ENCODE measurements at regions not wholly inside any gene's neighbourhood (a gene's known extent, or its start where the extent isn't known, plus 50 kb on each side); places are given as distances from the start of the nearest gene placed in this dataset.

DNA sequence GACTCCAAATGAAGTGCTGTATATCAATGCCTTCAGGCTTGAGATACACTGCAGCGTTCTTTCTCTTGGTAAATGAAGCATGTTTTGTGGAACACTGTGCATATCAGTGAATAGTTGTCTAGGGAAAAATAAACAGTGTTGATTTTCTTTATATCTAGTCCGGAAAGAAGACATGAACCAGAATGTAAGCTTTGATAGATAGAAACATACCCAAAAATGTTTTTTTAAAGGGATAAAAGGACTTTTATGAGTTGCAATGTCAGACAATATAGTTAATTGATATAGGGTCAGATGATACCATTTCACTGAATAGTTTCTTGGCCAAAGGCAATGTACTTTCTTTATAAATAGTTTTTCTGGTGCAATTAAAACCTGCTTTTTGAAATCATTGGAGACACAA lies 1037.8 kb downstream of the OTOL1 start:
- TF ChIP-seq SOX15 (CRISPR knock-in tag; IDR thresholded peaks at IDR 0.05) = no peak
- TF ChIP-seq RORB (CRISPR knock-in tag; IDR thresholded peaks at IDR 0.05) = no peak
- no peak for TF ChIP-seq OVOL2 (CRISPR knock-in tag; IDR thresholded peaks at IDR 0.05; ENCODE audit: borderline replicate concordance)
- TF ChIP-seq, protein P1, sequence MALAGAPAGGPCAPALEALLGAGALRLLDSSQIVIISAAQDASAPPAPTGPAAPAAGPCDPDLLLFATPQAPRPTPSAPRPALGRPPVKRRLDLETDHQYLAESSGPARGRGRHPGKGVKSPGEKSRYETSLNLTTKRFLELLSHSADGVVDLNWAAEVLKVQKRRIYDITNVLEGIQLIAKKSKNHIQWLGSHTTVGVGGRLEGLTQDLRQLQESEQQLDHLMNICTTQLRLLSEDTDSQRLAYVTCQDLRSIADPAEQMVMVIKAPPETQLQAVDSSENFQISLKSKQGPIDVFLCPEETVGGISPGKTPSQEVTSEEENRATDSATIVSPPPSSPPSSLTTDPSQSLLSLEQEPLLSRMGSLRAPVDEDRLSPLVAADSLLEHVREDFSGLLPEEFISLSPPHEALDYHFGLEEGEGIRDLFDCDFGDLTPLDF (CRISPR knock-in tag; IDR thresholded peaks at IDR 0.05) = no peak
- no peak for TF ChIP-seq ZNF138 (CRISPR knock-in tag; conservative IDR thresholded peaks at IDR 0.05)
- TF ChIP-seq, protein P2, sequence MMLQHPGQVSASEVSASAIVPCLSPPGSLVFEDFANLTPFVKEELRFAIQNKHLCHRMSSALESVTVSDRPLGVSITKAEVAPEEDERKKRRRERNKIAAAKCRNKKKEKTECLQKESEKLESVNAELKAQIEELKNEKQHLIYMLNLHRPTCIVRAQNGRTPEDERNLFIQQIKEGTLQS (CRISPR knock-in tag; conservative IDR thresholded peaks at IDR 0.05) = no peak
- TF ChIP-seq, protein P3, sequence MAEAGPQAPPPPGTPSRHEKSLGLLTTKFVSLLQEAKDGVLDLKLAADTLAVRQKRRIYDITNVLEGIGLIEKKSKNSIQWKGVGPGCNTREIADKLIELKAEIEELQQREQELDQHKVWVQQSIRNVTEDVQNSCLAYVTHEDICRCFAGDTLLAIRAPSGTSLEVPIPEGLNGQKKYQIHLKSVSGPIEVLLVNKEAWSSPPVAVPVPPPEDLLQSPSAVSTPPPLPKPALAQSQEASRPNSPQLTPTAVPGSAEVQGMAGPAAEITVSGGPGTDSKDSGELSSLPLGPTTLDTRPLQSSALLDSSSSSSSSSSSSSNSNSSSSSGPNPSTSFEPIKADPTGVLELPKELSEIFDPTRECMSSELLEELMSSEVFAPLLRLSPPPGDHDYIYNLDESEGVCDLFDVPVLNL (CRISPR knock-in tag; IDR thresholded peaks at IDR 0.05; ENCODE audit: borderline replicate concordance, low read depth) = no peak
- no peak for TF ChIP-seq ESRRA (CRISPR knock-in tag; IDR thresholded peaks at IDR 0.05; ENCODE audit: borderline replicate concordance)
- Mint-ChIP-seq H3K4me1 (no peaks in the 10 kb centered on the region), H3K36me3 (no peaks in the 10 kb centered on the region), H3K27ac (no peak overlapping the region), H3K27me3 (ENCODE audit: low read depth) (no peaks in the 10 kb centered on the region), H3K9me3 (peaks cover 6% of the 10 kb centered on the region; the same call in 1 of the 2 replicates), H3K4me3 (no peak overlapping the region)
- ATAC-seq (no peak), DNase-seq (ENCODE audit: low spot score) (no peak)
- POLR2A ChIA-PET = no interaction called here
- CTCF ChIA-PET = no interaction called here

DNA sequence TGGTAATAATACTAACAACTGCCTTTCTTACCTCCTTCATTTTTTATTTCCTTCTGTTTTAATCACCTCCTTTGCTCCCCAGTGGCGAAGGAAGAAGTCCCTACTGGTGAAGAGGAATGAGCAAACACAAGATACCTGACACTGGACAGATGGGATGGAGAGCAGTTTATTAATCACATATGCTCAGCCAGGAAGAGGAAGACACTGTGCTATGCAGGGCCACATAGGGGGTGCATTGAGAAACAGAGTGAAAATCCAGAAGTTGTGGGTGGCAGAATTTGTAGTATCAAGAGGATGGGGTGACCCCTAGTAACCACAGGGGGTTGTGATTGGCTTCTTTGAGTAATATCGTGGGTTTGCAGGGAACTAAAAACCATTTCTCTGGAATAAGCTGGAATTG lies 1041.9 kb downstream of the OTOL1 start:
- TF ChIP-seq, protein P4, sequence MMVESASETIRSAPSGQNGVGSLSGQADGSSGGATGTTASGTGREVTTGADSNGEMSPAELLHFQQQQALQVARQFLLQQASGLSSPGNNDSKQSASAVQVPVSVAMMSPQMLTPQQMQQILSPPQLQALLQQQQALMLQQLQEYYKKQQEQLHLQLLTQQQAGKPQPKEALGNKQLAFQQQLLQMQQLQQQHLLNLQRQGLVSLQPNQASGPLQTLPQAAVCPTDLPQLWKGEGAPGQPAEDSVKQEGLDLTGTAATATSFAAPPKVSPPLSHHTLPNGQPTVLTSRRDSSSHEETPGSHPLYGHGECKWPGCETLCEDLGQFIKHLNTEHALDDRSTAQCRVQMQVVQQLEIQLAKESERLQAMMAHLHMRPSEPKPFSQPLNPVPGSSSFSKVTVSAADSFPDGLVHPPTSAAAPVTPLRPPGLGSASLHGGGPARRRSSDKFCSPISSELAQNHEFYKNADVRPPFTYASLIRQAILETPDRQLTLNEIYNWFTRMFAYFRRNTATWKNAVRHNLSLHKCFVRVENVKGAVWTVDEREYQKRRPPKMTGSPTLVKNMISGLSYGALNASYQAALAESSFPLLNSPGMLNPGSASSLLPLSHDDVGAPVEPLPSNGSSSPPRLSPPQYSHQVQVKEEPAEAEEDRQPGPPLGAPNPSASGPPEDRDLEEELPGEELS (CRISPR knock-in tag; IDR thresholded peaks at IDR 0.05) = no peak
- no peak for TF ChIP-seq RORB (CRISPR knock-in tag; IDR thresholded peaks at IDR 0.05)
- no peak for TF ChIP-seq FOXK1 (CRISPR knock-in tag; IDR thresholded peaks at IDR 0.05)
- TF ChIP-seq, protein P5, sequence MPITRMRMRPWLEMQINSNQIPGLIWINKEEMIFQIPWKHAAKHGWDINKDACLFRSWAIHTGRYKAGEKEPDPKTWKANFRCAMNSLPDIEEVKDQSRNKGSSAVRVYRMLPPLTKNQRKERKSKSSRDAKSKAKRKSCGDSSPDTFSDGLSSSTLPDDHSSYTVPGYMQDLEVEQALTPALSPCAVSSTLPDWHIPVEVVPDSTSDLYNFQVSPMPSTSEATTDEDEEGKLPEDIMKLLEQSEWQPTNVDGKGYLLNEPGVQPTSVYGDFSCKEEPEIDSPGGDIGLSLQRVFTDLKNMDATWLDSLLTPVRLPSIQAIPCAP (CRISPR knock-in tag; IDR thresholded peaks at IDR 0.05) = no peak
- TF ChIP-seq ELF4 (CRISPR knock-in tag; IDR thresholded peaks at IDR 0.05; ENCODE audit: low read depth) = no peak
- TF ChIP-seq ZNF263 (CRISPR knock-in tag; IDR thresholded peaks at IDR 0.05; ENCODE audit: low read depth) = no peak
- TF ChIP-seq NFYB (CRISPR knock-in tag; conservative IDR thresholded peaks at IDR 0.05; ENCODE audit: low read depth) = no peak
- TF ChIP-seq NFATC4 (CRISPR knock-in tag; IDR thresholded peaks at IDR 0.05) = no peak
- TF ChIP-seq HMGA2 (CRISPR knock-in tag; IDR thresholded peaks at IDR 0.05) = no peak
- TF ChIP-seq, protein P6, sequence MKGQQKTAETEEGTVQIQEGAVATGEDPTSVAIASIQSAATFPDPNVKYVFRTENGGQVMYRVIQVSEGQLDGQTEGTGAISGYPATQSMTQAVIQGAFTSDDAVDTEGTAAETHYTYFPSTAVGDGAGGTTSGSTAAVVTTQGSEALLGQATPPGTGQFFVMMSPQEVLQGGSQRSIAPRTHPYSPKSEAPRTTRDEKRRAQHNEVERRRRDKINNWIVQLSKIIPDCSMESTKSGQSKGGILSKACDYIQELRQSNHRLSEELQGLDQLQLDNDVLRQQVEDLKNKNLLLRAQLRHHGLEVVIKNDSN (CRISPR knock-in tag; IDR thresholded peaks at IDR 0.05) = no peak
- no peak for TF ChIP-seq SOX15 (CRISPR knock-in tag; IDR thresholded peaks at IDR 0.05)
- no peak for TF ChIP-seq ZNF396 (CRISPR knock-in tag; IDR thresholded peaks at IDR 0.05; ENCODE audit: borderline replicate concordance)
- TF ChIP-seq, protein P7, sequence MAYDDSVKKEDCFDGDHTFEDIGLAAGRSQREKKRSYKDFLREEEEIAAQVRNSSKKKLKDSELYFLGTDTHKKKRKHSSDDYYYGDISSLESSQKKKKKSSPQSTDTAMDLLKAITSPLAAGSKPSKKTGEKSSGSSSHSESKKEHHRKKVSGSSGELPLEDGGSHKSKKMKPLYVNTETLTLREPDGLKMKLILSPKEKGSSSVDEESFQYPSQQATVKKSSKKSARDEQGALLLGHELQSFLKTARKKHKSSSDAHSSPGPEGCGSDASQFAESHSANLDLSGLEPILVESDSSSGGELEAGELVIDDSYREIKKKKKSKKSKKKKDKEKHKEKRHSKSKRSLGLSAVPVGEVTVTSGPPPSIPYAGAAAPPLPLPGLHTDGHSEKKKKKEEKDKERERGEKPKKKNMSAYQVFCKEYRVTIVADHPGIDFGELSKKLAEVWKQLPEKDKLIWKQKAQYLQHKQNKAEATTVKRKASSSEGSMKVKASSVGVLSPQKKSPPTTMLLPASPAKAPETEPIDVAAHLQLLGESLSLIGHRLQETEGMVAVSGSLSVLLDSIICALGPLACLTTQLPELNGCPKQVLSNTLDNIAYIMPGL (CRISPR knock-in tag; IDR thresholded peaks at IDR 0.05) = no peak
- H3K4me3 Mint-ChIP-seq = no peak overlapping the region
- no peaks in the 10 kb centered on the region for H3K4me1 Mint-ChIP-seq
- DNase-seq (ENCODE audit: low spot score) (no peak), ATAC-seq (no peak)
- ChIA-PET POLR2A (no interaction called here), CTCF (no interaction called here)
- H3K36me3 Mint-ChIP-seq = no peaks in the 10 kb centered on the region
- no peaks in the 10 kb centered on the region for H3K27me3 Mint-ChIP-seq (ENCODE audit: low read depth)
- H3K27ac Mint-ChIP-seq = no peak overlapping the region
- no peaks in the 10 kb centered on the region for H3K9me3 Mint-ChIP-seq

Measured in WTC11 (cell line).